HG02885 (cell line): ENCODE measurements at regions not wholly inside any gene's neighbourhood (a gene's known extent, or its start where the extent isn't known, plus 50 kb on each side); places are given as distances from the start of the nearest gene placed in this dataset.
"Not testable (repeated sequence)": the region's sequence is repeated elsewhere in the genome, so short reads cannot be mapped to it uniquely, and the experiment has no call there.

ENCODE experiments used
- ATAC-seq: cut with Tn5 transposase; IDR thresholded peaks from one replicate; pipeline ENCODE4 v1.9.1; 2021; ENCODE audit warnings: mild to moderate bottlenecking; ENCODE audit not compliant: unreplicated experiment, poor library complexity

- ATAC-seq = no peak
These were observed 52.6 kb upstream of the ICA1 start for GRCh38 chr7:8314566-8314965.

GRCh38 chr7:8319115-8319514, 57.1 kb upstream of the ICA1 start:
- ATAC-seq = no peak

DNA sequence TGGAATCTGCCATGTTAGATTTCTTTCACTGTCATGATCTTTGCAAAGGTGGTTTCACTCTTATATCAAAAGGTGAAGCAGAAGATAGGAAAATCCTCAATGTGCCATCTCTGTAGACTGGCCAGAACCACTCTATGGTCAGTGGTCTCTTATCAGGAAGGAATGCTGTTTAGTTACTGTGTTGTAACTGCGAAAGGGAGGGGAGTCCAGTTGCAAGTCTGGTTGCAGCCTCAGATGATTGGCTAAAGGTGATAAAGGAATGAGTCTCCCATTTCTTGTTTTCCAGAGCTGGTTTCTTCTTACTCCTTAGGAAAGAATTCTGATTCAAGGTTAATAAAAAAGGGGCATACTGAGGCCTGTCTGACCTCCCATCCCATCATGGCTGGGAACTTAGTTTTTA, 58.2 kb upstream of the ICA1 start:
- no peak for ATAC-seq

GRCh38 chr7:8321312-8321711, 59.3 kb upstream of the ICA1 start:
- no peak for ATAC-seq

DNA sequence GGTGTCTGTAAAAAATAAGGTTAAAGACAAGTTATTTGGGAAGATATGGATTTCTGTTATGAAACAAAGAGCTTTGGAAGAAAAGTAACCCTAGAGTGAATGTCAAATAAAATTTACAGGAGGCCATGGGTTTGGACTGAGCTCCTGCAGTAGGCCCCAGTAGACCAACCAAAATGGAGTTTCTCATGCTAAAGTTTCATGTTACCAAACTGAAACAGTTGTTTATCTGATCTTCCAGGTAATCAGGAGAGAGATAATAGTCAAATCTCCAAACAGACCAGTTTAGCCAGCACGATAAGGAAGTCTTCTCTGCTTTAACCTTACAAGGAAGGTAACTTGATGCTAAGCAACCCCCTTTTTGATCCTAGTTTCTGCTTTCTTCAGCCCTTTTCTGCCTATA, 60.7 kb upstream of the ICA1 start:
- ATAC-seq = no peak

- ATAC-seq = no peak
These were observed 63.1 kb upstream of the ICA1 start for GRCh38 chr7:8325067-8325466.

DNA sequence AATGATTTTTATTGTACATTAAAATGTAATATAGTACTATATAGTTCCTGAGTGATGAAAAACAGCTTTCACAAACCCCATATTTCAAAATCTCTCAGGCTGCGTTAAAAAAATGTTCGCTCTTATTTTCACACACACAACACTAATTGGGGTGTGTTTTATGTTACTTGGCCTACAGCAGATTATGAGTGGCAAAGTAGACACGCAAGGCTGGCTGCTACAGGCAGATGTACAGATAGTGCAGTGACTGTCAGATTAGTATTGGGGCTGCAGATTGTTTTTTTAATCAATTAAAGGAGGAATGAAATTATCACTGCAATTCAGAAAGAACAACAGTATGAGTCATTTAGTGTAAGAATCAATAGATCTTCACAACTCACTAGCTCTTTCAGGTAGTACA, 65.2 kb upstream of the ICA1 start:
- ATAC-seq = no peak

DNA sequence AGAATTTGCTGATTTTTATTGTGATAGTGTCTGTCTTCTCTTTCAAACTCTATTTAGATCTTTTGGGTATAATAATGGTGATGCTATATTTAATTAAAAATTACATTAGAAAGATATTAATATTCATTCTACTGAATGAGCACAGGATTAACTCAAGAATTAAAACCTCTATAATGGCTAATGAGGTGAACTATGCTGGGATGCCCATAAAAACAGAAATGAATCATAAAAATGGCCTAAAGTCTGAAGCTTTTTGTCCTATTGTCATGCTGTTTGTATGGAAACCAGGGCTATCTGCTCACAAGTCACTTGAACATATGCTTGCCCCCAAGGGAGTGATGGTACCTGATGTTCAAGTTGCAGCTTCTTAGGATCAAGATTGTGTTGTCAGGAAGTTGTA, 76.2 kb upstream of the ICA1 start:
- no peak for ATAC-seq

DNA sequence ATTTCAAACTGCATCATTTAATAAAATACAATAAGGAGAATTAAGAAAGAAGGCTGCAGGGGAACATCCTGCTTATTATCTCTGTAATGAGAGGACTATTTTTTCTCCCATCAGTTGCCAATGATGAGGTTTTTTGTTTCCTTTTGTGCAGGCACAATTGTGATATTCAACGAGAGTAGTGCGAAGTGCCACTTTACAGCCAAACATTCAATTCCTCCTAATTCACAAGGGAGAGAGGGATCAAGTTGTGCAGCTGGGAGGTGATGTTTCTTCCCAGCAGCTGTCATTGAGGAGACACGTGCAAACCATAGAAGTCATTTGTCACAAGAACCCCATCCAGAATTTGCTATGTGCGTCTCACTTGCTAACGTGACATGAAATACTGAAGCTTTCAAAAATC, 81.6 kb upstream of the ICA1 start:
- no peak for ATAC-seq

- ATAC-seq = not testable (repeated sequence)
These were observed 85.4 kb upstream of the ICA1 start for GRCh38 chr7:8347395-8347794.

- ATAC-seq = not testable (repeated sequence)
These were observed 81.8 kb upstream of the NXPH1 start for GRCh38 chr7:8351654-8352053.

DNA sequence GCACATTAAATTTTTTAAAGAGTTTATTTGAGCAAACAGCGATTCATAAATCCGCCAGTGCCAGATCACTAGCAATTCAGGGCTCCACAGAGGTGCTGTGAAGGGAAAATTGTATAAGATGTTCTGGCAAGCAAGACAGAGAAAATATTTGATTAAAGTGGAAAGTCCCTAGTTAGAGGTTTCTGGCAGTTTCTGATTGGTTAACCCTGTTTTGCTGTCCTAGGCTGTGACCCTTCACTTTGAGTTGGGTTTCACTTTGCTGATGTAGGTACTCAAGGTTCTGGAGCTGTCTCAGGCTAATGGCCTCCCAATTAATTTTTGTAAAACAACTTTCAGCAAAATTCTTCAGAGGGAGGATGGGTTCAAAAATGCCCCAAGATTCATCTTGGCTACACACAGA, 79.4 kb upstream of the NXPH1 start:
- ATAC-seq = peak; percentile 75

DNA sequence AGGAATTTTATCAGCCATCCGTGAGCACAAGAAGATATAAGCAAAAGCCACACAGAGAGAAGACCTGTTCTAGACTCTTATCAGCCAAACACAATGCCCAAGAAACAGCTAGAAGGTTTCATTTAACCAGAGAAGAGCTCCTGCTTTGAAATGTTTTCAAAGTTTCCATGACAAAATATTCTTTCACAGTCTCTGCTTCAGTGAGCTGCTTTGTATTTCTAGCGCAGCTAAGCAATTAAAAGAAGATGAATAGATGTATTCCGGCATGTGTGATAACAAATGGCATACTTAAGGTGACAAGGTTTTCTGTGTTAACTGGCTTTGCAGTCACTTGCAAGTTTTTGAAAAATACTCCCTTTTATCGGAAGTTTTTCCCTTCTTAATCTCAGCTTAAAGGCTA, 78.9 kb upstream of the NXPH1 start:
- no peak for ATAC-seq

- ATAC-seq = no peak
These were observed 77.3 kb upstream of the NXPH1 start for GRCh38 chr7:8356071-8356470.

DNA sequence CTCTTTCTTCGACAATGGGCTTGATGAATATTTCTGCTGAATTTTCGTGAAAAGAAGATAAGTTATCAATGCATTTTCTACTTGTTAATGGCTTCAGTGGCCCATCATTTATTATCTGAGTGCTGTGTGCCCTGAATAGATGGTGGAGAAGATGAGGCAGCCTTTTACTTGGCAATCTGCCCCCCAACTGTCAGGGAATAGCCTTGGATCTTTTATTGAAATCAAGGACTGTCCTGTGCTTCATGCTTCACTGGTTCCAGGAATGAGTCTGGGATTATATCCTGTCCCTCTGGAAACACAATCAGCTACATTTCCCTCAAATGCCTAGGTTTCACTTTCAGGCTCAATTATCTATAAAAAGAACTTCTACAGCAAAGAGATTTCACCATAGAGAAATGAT, 75.9 kb upstream of the NXPH1 start:
- ATAC-seq = no peak

GRCh38 chr7:8360564-8361153, 72.8 kb upstream of the NXPH1 start:
- ATAC-seq = peak; percentile 38

DNA sequence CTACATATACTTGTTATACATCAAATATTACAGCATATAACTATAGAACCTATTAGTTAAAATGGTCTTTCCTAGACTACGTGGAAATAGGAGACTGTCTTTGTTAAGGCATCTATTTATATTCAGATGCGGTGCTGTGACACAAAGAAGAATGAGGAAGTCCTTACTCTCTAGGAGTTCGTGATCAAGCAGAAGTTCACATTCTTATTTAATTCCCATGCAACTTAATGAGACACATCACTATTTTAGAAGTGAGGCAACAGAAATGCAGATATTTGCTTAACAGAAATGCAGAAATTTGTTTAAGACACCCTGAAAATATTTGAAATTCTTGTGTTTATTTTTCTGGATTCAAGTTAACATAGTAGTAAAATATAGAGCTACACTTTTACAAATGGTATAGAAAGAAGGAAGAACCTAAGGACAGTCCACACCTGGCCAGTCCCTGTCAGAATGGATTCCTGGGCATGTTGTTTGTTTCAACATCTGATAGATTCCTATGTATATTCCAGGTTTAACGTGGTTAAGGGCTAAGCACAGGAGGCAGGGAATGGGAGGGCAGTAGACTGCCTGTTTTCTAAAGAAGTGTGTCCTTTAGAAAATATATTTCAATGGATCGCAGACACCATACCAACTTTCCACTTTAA, 70.6 kb upstream of the NXPH1 start:
- ATAC-seq = no peak

DNA sequence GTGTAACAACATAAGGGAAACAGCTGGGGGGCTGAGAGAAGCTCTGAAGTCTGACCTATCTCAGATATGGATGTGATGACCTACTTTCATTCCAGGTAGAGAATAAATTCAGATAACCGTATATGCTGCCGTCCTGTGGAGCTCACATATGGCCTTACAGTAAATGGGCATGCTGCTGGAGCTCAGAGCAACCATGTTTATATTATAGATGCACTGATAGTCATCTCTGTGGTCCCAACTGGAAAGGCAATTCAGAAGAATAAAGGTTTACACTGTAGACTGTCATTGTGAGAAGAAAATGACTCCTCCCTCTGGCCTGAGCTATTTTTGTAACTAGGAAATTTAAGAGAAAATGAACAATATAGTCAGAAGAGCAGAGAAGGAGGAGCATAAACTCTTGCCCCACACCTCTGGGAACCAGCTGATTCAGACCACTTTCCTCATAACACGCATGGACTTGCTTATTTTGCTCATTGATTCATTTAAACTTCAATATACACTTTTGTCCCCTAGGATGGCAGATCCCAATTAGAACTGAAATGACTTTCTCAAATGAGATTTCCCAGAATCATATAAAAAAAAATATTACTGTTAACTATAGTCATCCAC, 69.9 kb upstream of the NXPH1 start:
- ATAC-seq = no peak

GRCh38 chr7:8365499-8366110, 67.8 kb upstream of the NXPH1 start:
- peak; percentile 60 for ATAC-seq

- not testable (repeated sequence) for ATAC-seq
These were observed 65.4 kb upstream of the NXPH1 start for GRCh38 chr7:8368007-8368406.

DNA sequence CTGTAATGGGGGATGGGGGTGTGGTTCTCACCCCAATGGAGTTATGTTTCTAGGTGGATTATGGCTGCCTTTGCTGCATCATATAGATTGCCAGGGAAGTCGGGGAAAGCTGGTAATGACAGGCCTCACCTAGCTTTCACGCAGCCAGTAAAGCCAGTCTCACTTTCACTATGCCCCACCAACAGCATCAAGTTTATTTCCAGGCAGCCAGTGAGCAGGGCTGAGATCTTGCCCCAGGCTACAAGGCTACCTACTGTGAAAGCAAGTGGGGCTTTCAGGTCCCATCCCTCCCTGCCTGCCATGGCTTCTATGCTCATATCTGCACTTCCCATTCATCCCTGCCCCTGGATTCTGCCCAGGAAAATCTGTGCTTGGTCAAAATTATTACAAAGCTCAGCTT, 61.7 kb upstream of the NXPH1 start:
- no peak for ATAC-seq

DNA sequence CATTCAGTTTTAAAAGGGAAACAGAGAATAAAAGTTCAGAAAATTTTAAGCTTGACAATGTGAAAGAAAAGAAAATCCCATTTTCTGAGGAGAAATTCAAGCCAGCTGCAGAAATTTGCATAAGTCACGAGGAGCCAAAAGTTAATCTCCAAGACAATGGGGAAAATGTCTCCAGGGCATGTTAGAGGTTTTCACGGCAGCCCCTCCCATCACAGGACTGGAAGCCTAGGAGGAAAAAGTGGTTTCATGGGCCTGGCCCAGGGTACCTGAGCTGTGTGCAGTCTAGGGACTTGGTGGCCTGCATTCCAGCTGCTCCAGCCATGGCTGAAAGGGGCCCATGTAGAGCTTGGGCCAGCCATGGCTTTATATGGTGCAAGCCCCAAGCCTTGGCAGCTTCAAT, 59.6 kb upstream of the NXPH1 start:
- ATAC-seq = no peak
